DND-41 (cell line): ENCODE measurements at regions not wholly inside any gene's neighbourhood (a gene's known extent, or its start where the extent isn't known, plus 50 kb on each side); places are given as distances from the start of the nearest gene placed in this dataset.

Experiments
- EZH2 ChIP-seq: IDR thresholded peaks from 3 replicates; pipeline ENCODE4 v1.6.1; 2012; ENCODE audit warnings: borderline replicate concordance, low read depth, mild to moderate bottlenecking, moderate library complexity, low read length, inconsistent platforms; ENCODE audit not compliant: severe bottlenecking
- TF ChIP-seq, protein P1 (sequence below): IDR thresholded peaks from 2 replicates; pipeline ENCODE4 v1.5.1; 2012; ENCODE audit warnings: borderline replicate concordance, low read length, moderate library complexity, mild to moderate bottlenecking; ENCODE audit not compliant: poor library complexity, severe bottlenecking; ENCODE audit errors: extremely low read depth

DNA sequence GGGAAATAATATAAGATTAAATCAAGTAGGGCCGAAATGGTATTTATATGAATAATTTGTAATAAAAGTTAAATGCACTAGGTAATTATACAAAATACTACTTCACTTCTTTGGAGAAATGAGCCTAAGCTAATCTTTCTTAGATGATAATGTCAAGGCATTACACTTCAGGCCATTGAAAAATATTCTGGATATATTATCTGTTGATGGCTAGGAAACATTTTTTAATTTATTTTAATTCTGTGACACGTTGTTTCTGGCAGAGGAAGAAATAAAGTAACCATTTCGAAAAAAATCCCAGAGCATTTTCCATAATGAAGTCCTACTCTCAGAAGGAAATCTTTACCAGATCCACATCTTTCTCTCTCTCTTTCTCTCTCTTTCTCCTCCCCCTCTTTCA, 133.9 kb downstream of the MMUT start:
- TF ChIP-seq, protein P1, sequence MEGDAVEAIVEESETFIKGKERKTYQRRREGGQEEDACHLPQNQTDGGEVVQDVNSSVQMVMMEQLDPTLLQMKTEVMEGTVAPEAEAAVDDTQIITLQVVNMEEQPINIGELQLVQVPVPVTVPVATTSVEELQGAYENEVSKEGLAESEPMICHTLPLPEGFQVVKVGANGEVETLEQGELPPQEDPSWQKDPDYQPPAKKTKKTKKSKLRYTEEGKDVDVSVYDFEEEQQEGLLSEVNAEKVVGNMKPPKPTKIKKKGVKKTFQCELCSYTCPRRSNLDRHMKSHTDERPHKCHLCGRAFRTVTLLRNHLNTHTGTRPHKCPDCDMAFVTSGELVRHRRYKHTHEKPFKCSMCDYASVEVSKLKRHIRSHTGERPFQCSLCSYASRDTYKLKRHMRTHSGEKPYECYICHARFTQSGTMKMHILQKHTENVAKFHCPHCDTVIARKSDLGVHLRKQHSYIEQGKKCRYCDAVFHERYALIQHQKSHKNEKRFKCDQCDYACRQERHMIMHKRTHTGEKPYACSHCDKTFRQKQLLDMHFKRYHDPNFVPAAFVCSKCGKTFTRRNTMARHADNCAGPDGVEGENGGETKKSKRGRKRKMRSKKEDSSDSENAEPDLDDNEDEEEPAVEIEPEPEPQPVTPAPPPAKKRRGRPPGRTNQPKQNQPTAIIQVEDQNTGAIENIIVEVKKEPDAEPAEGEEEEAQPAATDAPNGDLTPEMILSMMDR: no peak
- no peak for TF ChIP-seq EZH2
